Spleen (tissue), 11 donors: ENCODE measurements at regions not wholly inside any gene's neighbourhood (a gene's known extent, or its start where the extent isn't known, plus 50 kb on each side); places are given as distances from the start of the nearest gene placed in this dataset.
"Not testable (repeated sequence)": the region's sequence is repeated elsewhere in the genome, so short reads cannot be mapped to it uniquely, and the experiment has no call there.

Source experiments
- DNase-seq: peaks from one replicate; pipeline ENCODE4 v3.0.0-alpha.2; 2020
- H3K27ac ChIP-seq, 8 donors: fragments of 200-600 bp; sonication (generic) in 7 of 8; 1 replicate in 4 of 8; 2 replicates in 4 of 8; pipeline versions ENCODE4 v1.5.0 to v1.8.0; 2016 to 2021; ENCODE audit warnings: inconsistent platforms in 4 of 8, mild to moderate bottlenecking in 4 of 8, moderate library complexity in 1 of 8
- H3K27me3 ChIP-seq, 7 donors: fragments of 200-600 bp; sonication (generic) in 6 of 7; replicated peaks in 1 of 7; 1 replicate in 4 of 7; 2 replicates in 3 of 7; pipeline versions ENCODE4 v1.5.0 to v1.8.0; 2016 to 2021; ENCODE audit warnings: inconsistent platforms in 3 of 7, mild to moderate bottlenecking in 1 of 7
- H3K36me3 ChIP-seq, 6 donors: fragments of 200-600 bp; sonication (generic) in 5 of 6; 1 replicate in 4 of 6; 2 replicates in 2 of 6; pipeline versions ENCODE4 v1.5.0 to v1.8.0; 2016 to 2021; ENCODE audit warnings: inconsistent platforms in 2 of 6
- H3K4me1 ChIP-seq, 6 donors: fragments of 200-600 bp; sonication (generic) in 5 of 6; 1 replicate in 3 of 6; 2 replicates in 3 of 6; pipeline versions ENCODE4 v1.5.0 to v1.8.0; 2016 to 2021; ENCODE audit warnings: inconsistent platforms in 3 of 6
- H3K4me3 ChIP-seq, 8 donors: fragments of 200-600 bp; sonication (generic) in 7 of 8; 1 replicate in 4 of 8; 2 replicates in 4 of 8; pipeline versions ENCODE4 v1.5.0 to v1.8.0; 2016 to 2021; ENCODE audit warnings: inconsistent platforms in 4 of 8, mild to moderate bottlenecking in 4 of 8, moderate library complexity in 2 of 8
- H3K9me3 ChIP-seq, 8 donors: fragments of 200-600 bp; sonication (generic) in 7 of 8; 1 replicate in 4 of 8; 2 replicates in 4 of 8; pipeline versions ENCODE4 v1.5.0 to v1.8.0; 2016 to 2021; ENCODE audit warnings: inconsistent platforms in 4 of 8
- CTCF ChIP-seq, 11 experiments: fragments of 200-600 bp in 7 of 11; fragments of 450-650 bp in 4 of 11; sonication (generic) in 4 of 11; IDR thresholded peaks in 8 of 11; conservative IDR thresholded peaks in 3 of 11; 1 replicate in 7 of 11; 2 replicates in 4 of 11; pipeline versions ENCODE4 v1.4.0 to v1.8.0; 2016 to 2021; ENCODE audit warnings: antibody characterized with exemption in 11 of 11, inconsistent platforms in 4 of 11, mild to moderate bottlenecking in 1 of 11
- POLR2A ChIP-seq, 3 donors: fragments of 450-650 bp; IDR thresholded peaks; one replicate each; pipeline ENCODE4 v1.5.1; 2017; ENCODE audit warnings: antibody characterized with exemption in 3 of 3, mild to moderate bottlenecking in 1 of 3
- POLR2AphosphoS5 ChIP-seq, 3 donors: sonication (generic); formaldehyde crosslinking; IDR thresholded peaks; one replicate each; pipeline ENCODE4 v1.5.1; 2017; ENCODE audit warnings: antibody characterized with exemption in 3 of 3
- WGBS, 5 donors: extraction: QIAGEN DNeasy Blood & Tissue Kit in 3 of 5; methylation state at CpG; one replicate each; pipeline versions ENCODE4 v1.1.5 to v1.1.7; 2013 to 2018; 5-methylcytosine and 5-hydroxymethylcytosine counted together
- intact Hi-C: fragments of 100-400 bp; cut with DNase I; formaldehyde crosslinking; loops from one replicate; pipeline ENCODE4 v1.15.0; 2023; ENCODE audit warnings: low total_unique reads
- donor health status: healthy with polysubstance abuse.
- donor health status: DM: no; HTN: no; CAD: no; lungs with moderate emphysema.
- donor health status: DM: no; HTN: no; CAD: no.
- donor health status: Bipolar disorder and iron deficiency.
- donor health status: healthy.
- donor health status: DM: no; HTN: no; CAD: no.
- donor health status: DM: yes; HTN: yes; CAD: no.

GRCh38 chr9:110013064-110013463, 194.9 kb downstream of the C9orf152 start:
- no peak for DNase-seq
- Histone ChIP-seq H3K4me1 (no peaks in the 10 kb centered on the region), H3K9me3 (no peaks in the 10 kb centered on the region), H3K27me3 (peaks cover 0 to 4% (median 0%) of the 10 kb centered on the region in 7 donors), H3K36me3 (no peaks in the 10 kb centered on the region), H3K27ac (no peak overlapping the region), H3K4me3 (no peak overlapping the region)
- 47 to 100% (median 68%) methylated on average over 1 of the region's 1 CpG for WGBS, 5 donors
- intact Hi-C loops, result no loop called here
- TF ChIP-seq POLR2AphosphoS5 (IDR thresholded peaks at IDR 0.05) (no peak), POLR2A (IDR thresholded peaks at IDR 0.05) (no peak), CTCF (IDR thresholded peaks at IDR 0.05 in 8 of 11, conservative IDR thresholded peaks at IDR 0.05 in 3 of 11) (no peak)

- intact Hi-C loops, result no loop called here
- DNase-seq, result no peak
- TF ChIP-seq POLR2A (IDR thresholded peaks at IDR 0.05) (no peak), CTCF (IDR thresholded peaks at IDR 0.05 in 8 of 11, conservative IDR thresholded peaks at IDR 0.05 in 3 of 11) (no peak), POLR2AphosphoS5 (IDR thresholded peaks at IDR 0.05) (no peak)
Measured at GRCh38 chr9:110015759-110016158, 192.2 kb downstream of the C9orf152 start.

GRCh38 chr9:110016340-110016739, 191.6 kb downstream of the C9orf152 start:
- H3K27me3 ChIP-seq, result peaks cover 0 to 4% (median 0%) of the 10 kb centered on the region in 7 donors
- TF ChIP-seq CTCF (IDR thresholded peaks at IDR 0.05 in 8 of 11, conservative IDR thresholded peaks at IDR 0.05 in 3 of 11) (no peak), POLR2A (IDR thresholded peaks at IDR 0.05) (no peak), POLR2AphosphoS5 (IDR thresholded peaks at IDR 0.05) (no peak)
- H3K9me3 ChIP-seq, result no peaks in the 10 kb centered on the region
- no peak overlapping the region for H3K4me3 ChIP-seq
- no peak for DNase-seq
- peaks cover 0 to 1% (median 0%) of the 10 kb centered on the region in 6 donors for H3K4me1 ChIP-seq
- WGBS, 5 donors, result 86 to 98% (median 88%) methylated on average over 2 of the region's 2 CpGs
- no peak overlapping the region for H3K27ac ChIP-seq
- H3K36me3 ChIP-seq, result no peaks in the 10 kb centered on the region
- intact Hi-C loops, result no loop called here

More at GRCh38 chr9:110015759-110016158, 192.2 kb downstream of the C9orf152 start:
- Histone ChIP-seq H3K27ac (no peak overlapping the region), H3K4me3 (no peak overlapping the region), H3K27me3 (peaks cover 0 to 4% (median 0%) of the 10 kb centered on the region in 7 donors), H3K36me3 (no peaks in the 10 kb centered on the region), H3K4me1 (no peaks in the 10 kb centered on the region), H3K9me3 (no peaks in the 10 kb centered on the region)
- 65 to 72% (median 70%) methylated on average over 5 of the region's 5 CpGs for WGBS, 5 donors

- H3K9me3 ChIP-seq, H3K4me3 ChIP-seq, intact Hi-C loops, H3K27ac ChIP-seq, DNase-seq, H3K36me3 ChIP-seq, H3K27me3 ChIP-seq: not testable (repeated sequence)
- H3K4me1 ChIP-seq, result peaks cover 5 to 13% (median 9%) of the 10 kb centered on the region in 6 donors
- 71 to 85% (median 81%) methylated on average over 4 of the region's 4 CpGs for WGBS, 5 donors
Measured at GRCh38 chr9:110020216-110020615, 187.7 kb downstream of the C9orf152 start.

- peak overlapping the region in 6 of 8 donors; percentile 18 to 71 (median 54) for H3K27ac ChIP-seq
- peaks cover 0 to 4% (median 0%) of the 10 kb centered on the region in 7 donors for H3K27me3 ChIP-seq
- WGBS, 5 donors, result 9 to 15% (median 11%) methylated on average over 2 of the region's 2 CpGs
- no peaks in the 10 kb centered on the region for H3K36me3 ChIP-seq
- H3K4me1 ChIP-seq, result peaks cover 5 to 16% (median 11%) of the 10 kb centered on the region in 6 donors
- no peak overlapping the region for H3K4me3 ChIP-seq
- intact Hi-C loops, result no loop called here
- no peaks in the 10 kb centered on the region for H3K9me3 ChIP-seq
- TF ChIP-seq CTCF (IDR thresholded peaks at IDR 0.05 in 8 of 11, conservative IDR thresholded peaks at IDR 0.05 in 3 of 11), result no peak
- no peak for TF ChIP-seq POLR2AphosphoS5 (IDR thresholded peaks at IDR 0.05)
- TF ChIP-seq POLR2A (IDR thresholded peaks at IDR 0.05), result no peak
- no peak for DNase-seq
Measured at GRCh38 chr9:110021891-110022290, 186.1 kb downstream of the C9orf152 start.

- WGBS, 5 donors, result 89 to 95% (median 92%) methylated on average over 8 of the region's 8 CpGs
- H3K27me3 ChIP-seq, intact Hi-C loops, H3K27ac ChIP-seq, H3K9me3 ChIP-seq, DNase-seq, H3K4me3 ChIP-seq, H3K36me3 ChIP-seq: not testable (repeated sequence)
- H3K4me1 ChIP-seq, result peaks cover 5 to 30% (median 23%) of the 10 kb centered on the region in 6 donors
Measured at GRCh38 chr9:110023221-110023620, 184.7 kb downstream of the C9orf152 start.
